ENCODE measurements at regions not wholly inside any gene's neighbourhood (a gene's known extent, or its start where the extent isn't known, plus 50 kb on each side); places are given as distances from the start of the nearest gene placed in this dataset.
A peak's percentile ranks its signal among the peaks of the same experiment; 100 is the strongest.

GRCh38 chr17:71681427-71682173 is 439.2 kb upstream of the SOX9 start:
- DNase-seq (ENCODE audit: low spot score): no peak

GRCh38 chr17:71682174-71682494 is 438.7 kb upstream of the SOX9 start:
- DNase-seq (ENCODE audit: low spot score): no peak

- DNase-seq (ENCODE audit: low spot score): no peak
Observed at GRCh38 chr17:71689782-71690181, 431.0 kb upstream of the SOX9 start.

GRCh38 chr17:71699907-71700306 is 420.9 kb upstream of the SOX9 start:
- DNase-seq (ENCODE audit: low spot score): no peak

- DNase-seq (ENCODE audit: low spot score): no peak
Observed at GRCh38 chr17:71703701-71704100, 417.1 kb upstream of the SOX9 start.

GRCh38 chr17:71709271-71709890 is 411.4 kb upstream of the SOX9 start:
- DNase-seq (ENCODE audit: low spot score): no peak

GRCh38 chr17:71709946-71710345 is 410.9 kb upstream of the SOX9 start:
- DNase-seq (ENCODE audit: low spot score): no peak

- no peak for DNase-seq (ENCODE audit: low spot score)
Observed at GRCh38 chr17:71710816-71711215, 410.0 kb upstream of the SOX9 start.

- no peak for DNase-seq (ENCODE audit: low spot score)
Observed at GRCh38 chr17:71713846-71714245, 407.0 kb upstream of the SOX9 start.

GRCh38 chr17:71724339-71724738 is 396.5 kb upstream of the SOX9 start:
- no peak for DNase-seq (ENCODE audit: low spot score)

- no peak for DNase-seq (ENCODE audit: low spot score)
Observed at GRCh38 chr17:71725811-71726210, 395.0 kb upstream of the SOX9 start.

- no peak for DNase-seq (ENCODE audit: low spot score)
Observed at GRCh38 chr17:71726341-71726740, 394.5 kb upstream of the SOX9 start.

GRCh38 chr17:71727292-71727691 is 393.5 kb upstream of the SOX9 start:
- no peak for DNase-seq (ENCODE audit: low spot score)

GRCh38 chr17:71727723-71728122 is 393.1 kb upstream of the SOX9 start:
- no peak for DNase-seq (ENCODE audit: low spot score)

GRCh38 chr17:71730871-71731270 is 389.9 kb upstream of the SOX9 start:
- DNase-seq (ENCODE audit: low spot score): no peak

GRCh38 chr17:71735893-71736292 is 384.9 kb upstream of the SOX9 start:
- DNase-seq (ENCODE audit: low spot score): no peak

- no peak for DNase-seq (ENCODE audit: low spot score)
Observed at GRCh38 chr17:71740866-71741265, 380.0 kb upstream of the SOX9 start.

GRCh38 chr17:71741836-71742235 is 379.0 kb upstream of the SOX9 start:
- DNase-seq (ENCODE audit: low spot score): peak; percentile 25

GRCh38 chr17:71748872-71749271 is 371.9 kb upstream of the SOX9 start:
- DNase-seq (ENCODE audit: low spot score): no peak

GRCh38 chr17:71753070-71753469 is 367.8 kb upstream of the SOX9 start:
- DNase-seq (ENCODE audit: low spot score): no peak

- DNase-seq (ENCODE audit: low spot score): no peak
Observed at GRCh38 chr17:71757156-71757555, 363.7 kb upstream of the SOX9 start.

- DNase-seq (ENCODE audit: low spot score): no peak
Observed at GRCh38 chr17:71757956-71758355, 362.9 kb upstream of the SOX9 start.

- DNase-seq (ENCODE audit: low spot score): no peak
Observed at GRCh38 chr17:71759422-71760060, 361.3 kb upstream of the SOX9 start.

All from A172 (cell line).